ENCODE measurements at regions not wholly inside any gene's neighbourhood (a gene's known extent, or its start where the extent isn't known, plus 50 kb on each side); places are given as distances from the start of the nearest gene placed in this dataset.

GRCh38 chr3:134087060-134087974 lies 57.6 kb upstream of the SLCO2A1 start:
- no peaks in the 10 kb centered on the region for H3K9me2 ChIP-seq
- no peak overlapping the region for H3K4me2 ChIP-seq
- POLR2A ChIA-PET, result no interaction called here
- H2AFZ ChIP-seq (ENCODE audit: low read depth), result no peak overlapping the region
- H3K27me3 ChIP-seq (ENCODE audit: insufficient read depth), result no peaks in the 10 kb centered on the region
- H4K20me1 ChIP-seq (ENCODE audit: insufficient read depth), result no peaks in the 10 kb centered on the region
- 64% methylated on average over 6 of the region's 10 CpGs for WGBS (ENCODE audit: low lambda C conversion rate)
- no peak overlapping the region for H3K27ac ChIP-seq (ENCODE audit: low read depth in 2 of 2, low read length in 1 of 2)
- no peaks in the 10 kb centered on the region for H3F3A ChIP-seq (replicated peaks; ENCODE audit: insufficient read depth)
- H3K4me1 ChIP-seq (ENCODE audit: control insufficient read depth in 1 of 2, insufficient read depth in 2 of 2, low read depth in 1 of 2, low read length in 1 of 2), result no peaks in the 10 kb centered on the region; a peak in 2 of 4 replicates
- DNase-seq, result no peak
- H3K9ac ChIP-seq, result no peak overlapping the region
- TF ChIP-seq MAX (IDR thresholded peaks at IDR 0.05; ENCODE audit: low read depth) (no peak), MXI1 (IDR thresholded peaks at IDR 0.05; ENCODE audit: low read depth, low read length) (no peak), GATA2 (CRISPR knock-in tag; IDR thresholded peaks at IDR 0.05) (no peak), TAF1 (IDR thresholded peaks at IDR 0.05; ENCODE audit: borderline replicate concordance, low read depth, low read length) (no peak), GABPA (IDR thresholded peaks at IDR 0.05; ENCODE audit: low read depth) (no peak), NFIC (IDR thresholded peaks at IDR 0.05; ENCODE audit: borderline replicate concordance) (no peak), ZBTB33 (IDR thresholded peaks at IDR 0.05; ENCODE audit: borderline replicate concordance, low read depth) (no peak), IRF3 (IDR thresholded peaks at IDR 0.05; ENCODE audit: low read depth, low read length) (no peak), USF2 (IDR thresholded peaks at IDR 0.05; ENCODE audit: borderline replicate concordance, low read depth, low read length) (no peak), EP300 (IDR thresholded peaks at IDR 0.05; ENCODE audit: borderline replicate concordance in 1 of 2, low read depth in 1 of 2, low read length in 1 of 2) (no peak), POLR2AphosphoS5 (IDR thresholded peaks at IDR 0.05; ENCODE audit: low read depth, low read length) (no peak), CHD2 (IDR thresholded peaks at IDR 0.05; ENCODE audit: low read length, partially characterized antibody) (no peak), FOXJ3 (CRISPR knock-in tag; IDR thresholded peaks at IDR 0.05) (no peak), PBX3 (IDR thresholded peaks at IDR 0.05) (no peak), CTCF (IDR thresholded peaks at IDR 0.05) (no peak), SIN3A (IDR thresholded peaks at IDR 0.05; ENCODE audit: borderline replicate concordance, low read depth, low read length) (no peak), ELF1 (IDR thresholded peaks at IDR 0.05) (no peak), REST (IDR thresholded peaks at IDR 0.05; ENCODE audit: low read depth, low read length) (no peak)
- H3K36me3 ChIP-seq (replicated peaks in 1 of 2; ENCODE audit: control insufficient read depth in 1 of 2, insufficient read depth in 2 of 2, low read length in 1 of 2), result no peaks in the 10 kb centered on the region
- H3K9me3 ChIP-seq, result no peaks in the 10 kb centered on the region
- no peak overlapping the region for H3K4me3 ChIP-seq (ENCODE audit: low read depth in 2 of 2, low read length in 1 of 2)
- CTCF ChIA-PET, result interaction anchor here (1.7 kb wide), 1 partner anchor 124 kb away, joined by 4 read pairs; no protein-coding TSS in a partner anchor
- H3K79me2 ChIP-seq (ENCODE audit: insufficient read depth), result no peaks in the 10 kb centered on the region

Measured in SK-N-SH (cell line).